ENCODE measurements at regions not wholly inside any gene's neighbourhood (a gene's known extent, or its start where the extent isn't known, plus 50 kb on each side); places are given as distances from the start of the nearest gene placed in this dataset.
"Not testable (repeated sequence)": the region's sequence is repeated elsewhere in the genome, so short reads cannot be mapped to it uniquely, and the experiment has no call there.

- intact Hi-C loops (cut with micrococcal nuclease), result no loop called here
- WGBS (ENCODE audit: insufficient coverage), result 93% methylated on average over 3 of the region's 3 CpGs
Measured at GRCh38 chr10:43997330-43997729, 348.6 kb upstream of the ZNF32 start.

DNA sequence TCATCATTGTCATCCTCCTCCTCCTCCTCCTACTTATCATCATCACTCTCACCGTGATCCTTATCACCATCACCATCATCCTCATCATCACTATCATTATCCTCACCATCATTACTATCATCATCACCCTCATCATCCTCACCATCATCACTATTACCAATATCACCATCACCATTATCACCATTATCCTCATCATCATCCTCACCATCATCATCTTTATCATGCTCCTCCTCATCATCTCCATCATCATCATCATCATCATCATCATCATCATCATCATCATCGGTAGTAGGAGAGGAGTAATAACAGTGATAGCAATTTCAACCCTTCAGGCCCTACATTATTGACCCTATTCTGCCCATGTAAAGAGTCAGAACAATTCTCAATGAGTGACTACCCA, 345.9 kb upstream of the ZNF32 start:
- Histone ChIP-seq H3K36me3 (replicated peaks in 1 of 2; ENCODE audit: control insufficient read depth in 1 of 2, insufficient read depth in 2 of 2, low read length in 2 of 2) (no peaks in the 10 kb centered on the region), H3K9ac (ENCODE audit: insufficient read depth, low read length, poor library complexity, severe bottlenecking) (no peak overlapping the region), H3K4me1 (ENCODE audit: control insufficient read depth in 1 of 2, insufficient read depth in 2 of 2, low read length in 2 of 2) (no peaks in the 10 kb centered on the region), H4K20me1 (ENCODE audit: insufficient read depth, low read length) (no peaks in the 10 kb centered on the region), H2AFZ (ENCODE audit: insufficient read depth, low read depth, low read length, poor library complexity, severe bottlenecking) (no peak overlapping the region), H3K27ac (ENCODE audit: low read depth in 1 of 2, low read length in 2 of 2) (no peak overlapping the region), H3K4me3 (replicated peaks in 1 of 3; ENCODE audit: low read depth in 2 of 3, low read length in 3 of 3) (no peak overlapping the region), H3K27me3 (ENCODE audit: control insufficient read depth in 2 of 2, insufficient read depth in 2 of 2, low read length in 2 of 2) (no peaks in the 10 kb centered on the region), H3K4me2 (replicated peaks; ENCODE audit: extremely low read depth, low read length, poor library complexity, severe bottlenecking) (no peak overlapping the region), H3K79me2 (ENCODE audit: insufficient read depth, low read length) (no peaks in the 10 kb centered on the region), H3K9me3 (replicated peaks in 1 of 2; ENCODE audit: control insufficient read depth in 1 of 2, insufficient read depth in 1 of 2, low read length in 2 of 2) (peaks cover 0 to 6% of the 10 kb centered on the region in 2 donors)
- no peaks in the 10 kb centered on the region for H3K36me3 Mint-ChIP-seq
- H3K4me1 Mint-ChIP-seq, result no peaks in the 10 kb centered on the region
- 100% methylated on average over 1 of the region's 2 CpGs for WGBS (ENCODE audit: insufficient coverage)
- no peak for TF ChIP-seq CTCF (IDR thresholded peaks at IDR 0.05)
- peaks cover 8 to 25% (median 19%) of the 10 kb centered on the region in 7 donors for H3K9me3 Mint-ChIP-seq
- intact Hi-C loops (cut with micrococcal nuclease), result no loop called here
- H3K4me3 Mint-ChIP-seq, result no peak overlapping the region
- H3K27ac Mint-ChIP-seq, result no peak overlapping the region
- no peak for DNase-seq
- peaks cover 3 to 13% (median 11%) of the 10 kb centered on the region in 3 donors for H3K27me3 Mint-ChIP-seq (ENCODE audit: low read depth in 3 of 3)

More at GRCh38 chr10:43997330-43997729, 348.6 kb upstream of the ZNF32 start:
- Mint-ChIP-seq H3K4me3 (no peak overlapping the region), H3K4me1 (no peaks in the 10 kb centered on the region), H3K27ac (no peak overlapping the region), H3K36me3 (no peaks in the 10 kb centered on the region), H3K9me3 (peaks cover 4 to 12% (median 7%) of the 10 kb centered on the region in 7 donors), H3K27me3 (ENCODE audit: low read depth in 3 of 3) (peaks cover 1 to 12% (median 11%) of the 10 kb centered on the region in 3 donors)
- Histone ChIP-seq H3K79me2 (ENCODE audit: insufficient read depth, low read length) (no peaks in the 10 kb centered on the region), H2AFZ (ENCODE audit: insufficient read depth, low read depth, low read length, poor library complexity, severe bottlenecking) (no peak overlapping the region), H3K36me3 (replicated peaks in 1 of 2; ENCODE audit: control insufficient read depth in 1 of 2, insufficient read depth in 2 of 2, low read length in 2 of 2) (no peaks in the 10 kb centered on the region), H3K27me3 (ENCODE audit: control insufficient read depth in 2 of 2, insufficient read depth in 2 of 2, low read length in 2 of 2) (no peaks in the 10 kb centered on the region), H3K4me2 (replicated peaks; ENCODE audit: extremely low read depth, low read length, poor library complexity, severe bottlenecking) (no peak overlapping the region), H3K9me3 (replicated peaks in 1 of 2; ENCODE audit: control insufficient read depth in 1 of 2, insufficient read depth in 1 of 2, low read length in 2 of 2) (peaks cover 0 to 6% of the 10 kb centered on the region in 2 donors), H3K9ac (ENCODE audit: insufficient read depth, low read length, poor library complexity, severe bottlenecking) (no peak overlapping the region), H3K4me3 (replicated peaks in 1 of 3; ENCODE audit: low read depth in 2 of 3, low read length in 3 of 3) (no peak overlapping the region), H4K20me1 (ENCODE audit: insufficient read depth, low read length) (no peaks in the 10 kb centered on the region), H3K27ac (ENCODE audit: low read depth in 1 of 2, low read length in 2 of 2) (no peak overlapping the region), H3K4me1 (ENCODE audit: control insufficient read depth in 1 of 2, insufficient read depth in 2 of 2, low read length in 2 of 2) (no peaks in the 10 kb centered on the region)
- TF ChIP-seq CTCF (IDR thresholded peaks at IDR 0.05), result no peak
- DNase-seq, result no peak

DNA sequence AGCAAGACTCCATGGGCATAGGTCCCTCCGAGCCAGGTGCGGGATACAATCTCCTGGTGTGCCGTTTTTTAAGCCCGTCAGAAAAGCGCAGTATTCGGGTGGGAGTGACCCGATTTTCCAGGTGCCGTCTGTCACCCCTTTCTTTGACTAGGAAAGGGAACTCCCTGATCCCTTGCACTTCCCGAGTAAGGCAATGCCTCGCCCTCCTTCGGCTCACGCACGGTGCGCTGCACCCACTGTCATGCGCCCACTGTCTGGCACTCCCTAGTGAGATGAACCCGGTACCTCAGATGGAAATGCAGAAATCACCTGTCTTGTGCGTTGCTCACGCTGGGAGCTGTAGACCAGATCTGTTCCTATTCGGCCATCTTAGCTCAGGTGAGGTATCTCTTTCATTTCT, 344.1 kb upstream of the ZNF32 start:
- H2AFZ ChIP-seq (ENCODE audit: insufficient read depth, low read depth, low read length, poor library complexity, severe bottlenecking); H3K4me2 ChIP-seq (replicated peaks; ENCODE audit: extremely low read depth, low read length, poor library complexity, severe bottlenecking); H3K36me3 Mint-ChIP-seq; H3K4me1 ChIP-seq (ENCODE audit: control insufficient read depth in 1 of 2, insufficient read depth in 2 of 2, low read length in 2 of 2); H3K27me3 ChIP-seq (ENCODE audit: control insufficient read depth in 2 of 2, insufficient read depth in 2 of 2, low read length in 2 of 2); H3K27ac ChIP-seq (ENCODE audit: low read depth in 1 of 2, low read length in 2 of 2); H3K4me3 Mint-ChIP-seq; H3K27me3 Mint-ChIP-seq (ENCODE audit: low read depth in 3 of 3); DNase-seq; H3K36me3 ChIP-seq (replicated peaks in 1 of 2; ENCODE audit: control insufficient read depth in 1 of 2, insufficient read depth in 2 of 2, low read length in 2 of 2); H3K4me1 Mint-ChIP-seq; H3K4me3 ChIP-seq (replicated peaks in 1 of 3; ENCODE audit: low read depth in 2 of 3, low read length in 3 of 3); H3K9ac ChIP-seq (ENCODE audit: insufficient read depth, low read length, poor library complexity, severe bottlenecking); H3K79me2 ChIP-seq (ENCODE audit: insufficient read depth, low read length); H4K20me1 ChIP-seq (ENCODE audit: insufficient read depth, low read length); H3K27ac Mint-ChIP-seq; intact Hi-C loops (cut with micrococcal nuclease); H3K9me3 ChIP-seq (replicated peaks in 1 of 2; ENCODE audit: control insufficient read depth in 1 of 2, insufficient read depth in 1 of 2, low read length in 2 of 2): not testable (repeated sequence)
- WGBS (ENCODE audit: insufficient coverage), result 96% methylated on average over 11 of the region's 19 CpGs
- H3K9me3 Mint-ChIP-seq, result peaks cover 9 to 30% (median 20%) of the 10 kb centered on the region in 7 donors
